Activated CD8-positive, alpha-beta T cell treated with anti-CD3 and anti-CD28 coated beads for 36 hours (primary cell): ENCODE measurements at regions not wholly inside any gene's neighbourhood (a gene's known extent, or its start where the extent isn't known, plus 50 kb on each side); places are given as distances from the start of the nearest gene placed in this dataset.

Source experiments
- ATAC-seq: fragments of 200-7000 bp; cut with Tn5 transposase; one replicate; pipeline ENCODE4 v1.10.0; 2021; ENCODE audit warnings: mild to moderate bottlenecking, moderate library complexity
- CTCF ChIA-PET: fragments of 350-600 bp; sonication (Branson Sonifier 250); formaldehyde crosslinking; loops from one replicate; lab custom pipeline; 2021; ENCODE audit warnings: antibody characterized with exemption; lab: Charles Lee
- POLR2A ChIA-PET: fragments of 350-600 bp; sonication (Branson Sonifier 250); formaldehyde crosslinking; loops from one replicate; lab custom pipeline; 2021; ENCODE audit warnings: antibody characterized with exemption; lab: Charles Lee
- DNase-seq: peaks from one replicate; pipeline ENCODE4 v3.0.0-alpha.2; 2020
- H3K27ac Mint-ChIP-seq: one replicate; pipeline ENCODE4 v1.8.0; 2021; ENCODE audit warnings: mild to moderate bottlenecking, mixed read lengths
- H3K27me3 Mint-ChIP-seq: one replicate; pipeline ENCODE4 v1.8.0; 2021; ENCODE audit warnings: mixed read lengths
- H3K36me3 Mint-ChIP-seq: one replicate; pipeline ENCODE4 v1.8.0; 2021; ENCODE audit warnings: low read depth, mixed read lengths
- H3K4me1 Mint-ChIP-seq: one replicate; pipeline ENCODE4 v1.8.0; 2021; ENCODE audit warnings: low read depth, mixed read lengths
- H3K4me3 Mint-ChIP-seq: one replicate; pipeline ENCODE4 v1.8.0; 2021; ENCODE audit warnings: mild to moderate bottlenecking, moderate library complexity, mixed read lengths
- H3K9me3 Mint-ChIP-seq: one replicate; pipeline ENCODE4 v1.8.0; 2021; ENCODE audit warnings: mixed read lengths
- CTCF ChIP-seq: fragments of 200-600 bp; IDR thresholded peaks from one replicate; pipeline ENCODE4 v1.8.0; 2022; ENCODE audit warnings: antibody characterized with exemption, mild to moderate bottlenecking
- intact Hi-C: fragments of 100-400 bp; cut with micrococcal nuclease; formaldehyde crosslinking; loops from one replicate; pipeline ENCODE4 v1.10.0; 2022

DNA sequence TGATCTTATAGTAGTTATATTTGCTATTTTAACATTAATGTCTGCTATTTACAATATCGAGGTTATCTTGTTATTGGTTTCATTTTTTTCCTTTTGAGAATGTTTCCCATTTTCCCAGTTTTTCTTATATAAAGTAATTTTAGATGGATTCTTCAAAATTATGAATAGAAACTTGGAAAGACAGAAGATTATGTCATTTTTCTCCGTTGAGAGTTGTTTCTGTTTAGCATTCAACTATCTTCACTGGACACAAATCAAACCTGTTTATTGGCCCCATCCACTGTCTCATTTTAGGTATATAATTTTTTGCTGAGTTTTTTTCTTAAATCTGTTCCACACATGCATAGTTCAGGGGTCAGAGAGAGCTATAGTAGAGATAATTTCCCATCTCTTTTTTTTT is 1430.9 kb upstream of the MIR17HG start:
- ATAC-seq (no peak), DNase-seq (no peak)
- Mint-ChIP-seq H3K36me3 (no peaks in the 10 kb centered on the region), H3K9me3 (peaks cover 2% of the 10 kb centered on the region), H3K4me1 (no peaks in the 10 kb centered on the region), H3K4me3 (no peak overlapping the region), H3K27ac (no peak overlapping the region), H3K27me3 (no peaks in the 10 kb centered on the region)
- intact Hi-C loops = no loop called here
- TF ChIP-seq CTCF = no peak
- CTCF ChIA-PET = no interaction called here
- POLR2A ChIA-PET = no interaction called here

- no peak for TF ChIP-seq CTCF
- Mint-ChIP-seq H3K27ac (no peak overlapping the region), H3K4me3 (no peak overlapping the region), H3K36me3 (no peaks in the 10 kb centered on the region), H3K4me1 (no peaks in the 10 kb centered on the region), H3K27me3 (no peaks in the 10 kb centered on the region), H3K9me3 (peaks cover 4% of the 10 kb centered on the region)
- intact Hi-C loops = no loop called here
- CTCF ChIA-PET = interaction anchor here (0.6 kb wide), 1 partner anchor 680 kb away, joined by 3 read pairs; no protein-coding TSS in a partner anchor
- no peak for ATAC-seq
- POLR2A ChIA-PET = no interaction called here
- no peak for DNase-seq
Observed at GRCh38 chr13:89920461-89920860, 1427.0 kb upstream of the MIR17HG start.

GRCh38 chr13:89923052-89923451 is 1424.4 kb upstream of the MIR17HG start:
- no peak for TF ChIP-seq CTCF
- Mint-ChIP-seq H3K9me3 (peaks cover 9% of the 10 kb centered on the region), H3K27ac (no peak overlapping the region), H3K4me1 (no peaks in the 10 kb centered on the region), H3K27me3 (no peaks in the 10 kb centered on the region), H3K4me3 (no peak overlapping the region), H3K36me3 (no peaks in the 10 kb centered on the region)
- intact Hi-C loops = no loop called here
- no peak for DNase-seq
- no peak for ATAC-seq
- CTCF ChIA-PET = no interaction called here
- POLR2A ChIA-PET = no interaction called here

- TF ChIP-seq CTCF = no peak
- DNase-seq (no peak), ATAC-seq (no peak)
- Mint-ChIP-seq H3K27ac (no peak overlapping the region), H3K4me1 (no peaks in the 10 kb centered on the region), H3K27me3 (no peaks in the 10 kb centered on the region), H3K36me3 (no peaks in the 10 kb centered on the region), H3K4me3 (no peak overlapping the region), H3K9me3 (peaks cover 9% of the 10 kb centered on the region)
- POLR2A ChIA-PET = no interaction called here
- intact Hi-C loops = no loop called here
- CTCF ChIA-PET = no interaction called here
Observed at GRCh38 chr13:89923736-89924135, 1423.8 kb upstream of the MIR17HG start.

DNA sequence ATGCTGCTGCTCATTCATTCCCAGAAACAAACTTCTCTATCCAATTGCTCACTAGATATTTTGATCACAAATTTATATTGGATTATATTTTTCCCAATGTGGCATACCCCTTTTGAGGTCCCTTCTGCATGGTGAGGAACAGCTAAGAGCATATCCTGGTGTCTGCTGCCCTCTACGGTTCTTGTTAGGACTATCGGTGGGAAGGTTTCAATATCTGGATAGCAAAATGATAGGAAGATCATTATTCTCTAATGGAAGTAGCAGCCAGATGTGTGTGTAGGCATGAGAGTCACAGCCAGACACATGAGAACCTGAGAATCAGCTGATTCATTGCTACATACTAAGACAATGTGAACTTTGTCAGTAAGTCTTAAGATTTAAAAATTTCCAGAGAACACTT is 1422.4 kb upstream of the MIR17HG start:
- H3K27me3 Mint-ChIP-seq = no peaks in the 10 kb centered on the region
- POLR2A ChIA-PET = no interaction called here

More for the DNA sequence above, 1422.4 kb upstream of the MIR17HG start:
- Mint-ChIP-seq H3K4me1 (no peaks in the 10 kb centered on the region), H3K36me3 (no peaks in the 10 kb centered on the region), H3K27ac (no peak overlapping the region), H3K4me3 (no peak overlapping the region), H3K9me3 (peaks cover 11% of the 10 kb centered on the region)
- CTCF ChIA-PET = no interaction called here
- intact Hi-C loops = no loop called here
- no peak for DNase-seq
- ATAC-seq = no peak
- TF ChIP-seq CTCF = no peak
